NT2/D1 (cell line): ENCODE measurements at regions not wholly inside any gene's neighbourhood (a gene's known extent, or its start where the extent isn't known, plus 50 kb on each side); places are given as distances from the start of the nearest gene placed in this dataset.

Experiments used
- DNase-seq: peaks from one replicate; pipeline ENCODE4 v3.0.0-alpha.2; 2011; ENCODE audit warnings: low read depth, low spot score
- H3K27me3 ChIP-seq: 2 replicates; pipeline ENCODE4 v1.6.0; 2011; ENCODE audit warnings: mild to moderate bottlenecking; ENCODE audit not compliant: insufficient read length, insufficient read depth
- H3K36me3 ChIP-seq: 2 replicates; pipeline ENCODE4 v1.6.1; 2011; ENCODE audit warnings: mild to moderate bottlenecking, low read length, mixed read lengths; ENCODE audit not compliant: insufficient read depth, insufficient read length
- H3K4me1 ChIP-seq: 2 replicates; pipeline ENCODE4 v1.5.1; 2011; ENCODE audit not compliant: insufficient read depth, insufficient read length
- H3K4me3 ChIP-seq: 2 replicates; pipeline ENCODE4 v1.5.1; 2011; ENCODE audit warnings: low read depth; ENCODE audit not compliant: insufficient read length
- H3K9ac ChIP-seq: 2 replicates; pipeline ENCODE4 v1.6.0; 2011; ENCODE audit warnings: low read depth; ENCODE audit not compliant: insufficient read length
- H3K9me3 ChIP-seq: 2 replicates; pipeline ENCODE4 v1.5.1; 2011; ENCODE audit warnings: mild to moderate bottlenecking, low read length; ENCODE audit not compliant: insufficient read depth
- SUZ12 ChIP-seq: IDR thresholded peaks from 2 replicates; pipeline ENCODE4 v1.6.1; 2011; ENCODE audit not compliant: insufficient read length, insufficient read depth; ENCODE audit errors: extremely low read depth
- YY1 ChIP-seq: IDR thresholded peaks from 2 replicates; pipeline ENCODE4 v1.6.1; 2011; ENCODE audit not compliant: insufficient read length, insufficient read depth
- ZNF274 ChIP-seq: IDR thresholded peaks from 2 replicates; pipeline ENCODE4 v1.6.1; 2011; ENCODE audit warnings: mild to moderate bottlenecking, low read depth, low read length

DNA sequence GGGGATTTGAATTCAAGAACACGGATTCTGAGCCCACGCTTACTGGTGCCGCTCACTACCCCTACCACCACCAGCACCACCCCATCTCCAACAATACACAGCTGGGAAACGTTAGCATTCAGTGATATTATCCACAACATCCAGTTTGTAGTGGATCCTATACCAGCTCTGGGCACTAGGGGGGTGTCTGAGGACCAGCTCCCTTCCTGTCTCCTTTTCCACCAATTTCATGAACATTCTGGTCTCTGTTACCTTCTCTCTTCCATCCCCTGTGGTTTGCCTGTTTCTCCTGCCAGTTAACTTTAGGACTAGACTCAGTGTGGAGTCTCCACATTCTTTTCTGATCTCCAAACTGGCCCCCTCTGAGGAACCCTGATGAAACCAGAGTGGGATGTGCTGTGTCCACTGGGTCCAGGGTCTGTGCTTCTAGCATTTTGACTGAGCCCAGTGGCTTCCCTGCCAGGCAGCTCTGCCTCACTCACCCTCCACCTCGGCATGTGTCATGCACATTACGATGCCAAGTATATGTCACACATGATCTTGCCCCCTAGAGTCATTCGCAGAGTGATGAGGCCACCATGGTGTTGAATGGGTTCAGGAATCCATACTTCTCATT, 187.0 kb upstream of the CDH13 start:
- no peak overlapping the region for H3K4me3 ChIP-seq
- no peaks in the 10 kb centered on the region for H3K9me3 ChIP-seq
- no peak for DNase-seq
- H3K4me1 ChIP-seq: peaks cover 3% of the 10 kb centered on the region
- TF ChIP-seq SUZ12 (no peak), YY1 (no peak), ZNF274 (no peak)
- H3K27me3 ChIP-seq: peaks cover 14% of the 10 kb centered on the region
- no peaks in the 10 kb centered on the region for H3K36me3 ChIP-seq
- H3K9ac ChIP-seq: no peak overlapping the region

DNA sequence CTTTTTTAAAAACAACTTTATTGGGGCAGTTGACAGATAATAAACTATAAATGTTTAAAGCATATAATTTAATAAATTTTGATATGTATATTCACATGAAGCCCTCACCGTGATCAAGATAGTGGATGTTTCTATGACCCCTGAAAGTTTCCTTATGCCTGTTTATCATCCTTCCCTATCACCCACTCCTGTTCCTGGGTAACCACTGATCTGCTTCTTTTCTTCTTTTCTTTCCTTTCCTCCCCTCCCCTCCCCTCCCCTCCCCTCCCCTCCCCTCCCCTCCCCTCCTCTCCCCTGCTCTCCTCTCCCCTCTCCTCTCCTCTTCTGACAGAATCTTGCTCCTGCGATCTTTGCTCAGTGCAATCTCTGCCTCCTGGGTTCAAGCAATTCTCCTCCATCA, 193.7 kb upstream of the CDH13 start:
- Histone ChIP-seq H3K9ac (no peak overlapping the region), H3K27me3 (no peaks in the 10 kb centered on the region), H3K4me1 (no peaks in the 10 kb centered on the region), H3K36me3 (no peaks in the 10 kb centered on the region), H3K9me3 (no peaks in the 10 kb centered on the region), H3K4me3 (no peak overlapping the region)
- DNase-seq: no peak
- TF ChIP-seq ZNF274: no peak
- no peak for TF ChIP-seq SUZ12
- no peak for TF ChIP-seq YY1

GRCh38 chr16:82432261-82432660, 194.5 kb upstream of the CDH13 start:
- Histone ChIP-seq H3K4me1 (no peaks in the 10 kb centered on the region), H3K36me3 (no peaks in the 10 kb centered on the region), H3K27me3 (no peaks in the 10 kb centered on the region), H3K9me3 (no peaks in the 10 kb centered on the region), H3K4me3 (no peak overlapping the region), H3K9ac (no peak overlapping the region)
- TF ChIP-seq ZNF274: no peak
- no peak for TF ChIP-seq YY1
- TF ChIP-seq SUZ12: no peak
- no peak for DNase-seq

GRCh38 chr16:82425661-82426060, 201.1 kb upstream of the CDH13 start:
- TF ChIP-seq ZNF274: no peak
- TF ChIP-seq SUZ12: no peak
- TF ChIP-seq YY1: no peak
- Histone ChIP-seq H3K9ac (no peak overlapping the region), H3K9me3 (no peaks in the 10 kb centered on the region), H3K36me3 (no peaks in the 10 kb centered on the region), H3K4me1 (no peaks in the 10 kb centered on the region), H3K27me3 (no peaks in the 10 kb centered on the region), H3K4me3 (no peak overlapping the region)
- no peak for DNase-seq

DNA sequence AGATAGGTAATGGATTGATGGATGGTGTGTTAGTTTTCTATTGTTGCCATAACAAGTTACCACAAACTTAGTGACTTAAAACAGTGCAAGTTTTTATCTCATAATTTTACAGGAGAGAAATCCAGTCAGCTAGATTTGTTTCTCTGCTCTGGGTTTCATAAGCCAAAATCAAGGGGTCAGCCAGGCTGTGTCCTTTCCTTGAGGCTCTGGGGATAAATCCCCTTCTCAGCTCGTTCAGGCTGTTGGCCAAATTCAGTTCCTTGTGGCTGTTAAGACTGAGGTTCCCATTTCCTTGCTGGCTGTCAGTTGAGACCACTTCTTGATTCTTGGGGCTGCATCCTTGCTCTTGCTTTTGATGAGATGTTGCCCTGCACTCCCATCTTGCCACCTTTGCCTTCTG, 204.9 kb upstream of the CDH13 start:
- Histone ChIP-seq H3K9ac (no peak overlapping the region), H3K27me3 (no peaks in the 10 kb centered on the region), H3K4me1 (no peaks in the 10 kb centered on the region), H3K36me3 (no peaks in the 10 kb centered on the region), H3K9me3 (no peaks in the 10 kb centered on the region), H3K4me3 (no peak overlapping the region)
- DNase-seq: no peak
- TF ChIP-seq SUZ12 (no peak), YY1 (no peak), ZNF274 (no peak)

DNA sequence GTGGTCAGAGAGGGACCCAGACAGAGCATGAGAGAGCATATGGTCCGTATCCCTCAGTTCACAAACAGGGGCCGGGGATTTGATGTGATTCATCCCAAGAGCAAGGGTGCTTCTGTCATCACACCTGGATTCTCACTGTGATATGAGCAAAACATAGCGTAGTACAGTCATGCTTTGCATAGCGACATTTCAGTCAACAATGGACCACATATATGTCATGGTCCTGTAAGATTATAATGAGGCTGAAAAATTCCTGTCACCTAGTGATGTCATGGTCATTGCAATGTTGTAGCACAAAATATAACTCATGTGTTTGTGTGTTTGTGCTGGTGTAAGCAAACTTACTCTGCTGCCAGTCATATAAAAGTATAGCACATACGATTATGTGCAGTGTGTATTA, 207.4 kb upstream of the CDH13 start:
- Histone ChIP-seq H3K9ac (no peak overlapping the region), H3K9me3 (no peaks in the 10 kb centered on the region), H3K36me3 (no peaks in the 10 kb centered on the region), H3K4me3 (no peak overlapping the region), H3K27me3 (no peaks in the 10 kb centered on the region), H3K4me1 (no peaks in the 10 kb centered on the region)
- no peak for DNase-seq
- TF ChIP-seq ZNF274: no peak
- TF ChIP-seq YY1: no peak
- no peak for TF ChIP-seq SUZ12

- no peak for DNase-seq
- TF ChIP-seq YY1: no peak
- no peak for TF ChIP-seq SUZ12
- TF ChIP-seq ZNF274: no peak
- no peaks in the 10 kb centered on the region for H3K27me3 ChIP-seq
- no peak overlapping the region for H3K9ac ChIP-seq
- no peaks in the 10 kb centered on the region for H3K9me3 ChIP-seq
- no peaks in the 10 kb centered on the region for H3K4me1 ChIP-seq
- H3K36me3 ChIP-seq: no peaks in the 10 kb centered on the region
- no peak overlapping the region for H3K4me3 ChIP-seq
These were observed 212.3 kb upstream of the CDH13 start for GRCh38 chr16:82414476-82414875.

DNA sequence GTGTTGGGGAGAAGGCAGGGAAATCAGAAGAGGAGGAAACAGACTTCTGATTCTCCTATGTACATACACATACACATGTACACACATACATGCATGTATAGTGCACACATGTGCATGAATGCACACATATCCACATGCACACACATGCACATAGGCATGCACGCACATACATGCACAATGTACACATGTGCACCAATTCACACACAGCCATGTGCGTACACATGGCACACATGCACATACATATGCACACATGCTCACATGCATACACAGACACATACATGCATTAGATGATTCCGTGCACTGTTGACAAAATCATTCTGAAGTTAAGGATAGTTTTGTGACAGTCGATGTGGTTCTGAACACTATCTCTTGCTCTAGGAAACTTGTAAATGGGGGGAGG, 214.0 kb upstream of the CDH13 start:
- no peak overlapping the region for H3K4me3 ChIP-seq
- H3K36me3 ChIP-seq: no peaks in the 10 kb centered on the region
- no peaks in the 10 kb centered on the region for H3K4me1 ChIP-seq
- H3K9me3 ChIP-seq: no peaks in the 10 kb centered on the region
- no peaks in the 10 kb centered on the region for H3K27me3 ChIP-seq
- no peak for DNase-seq
- H3K9ac ChIP-seq: no peak overlapping the region
- TF ChIP-seq SUZ12: no peak
- TF ChIP-seq ZNF274: no peak
- TF ChIP-seq YY1: no peak
